ENCODE measurements at regions not wholly inside any gene's neighbourhood (a gene's known extent, or its start where the extent isn't known, plus 50 kb on each side); places are given as distances from the start of the nearest gene placed in this dataset.

DNA sequence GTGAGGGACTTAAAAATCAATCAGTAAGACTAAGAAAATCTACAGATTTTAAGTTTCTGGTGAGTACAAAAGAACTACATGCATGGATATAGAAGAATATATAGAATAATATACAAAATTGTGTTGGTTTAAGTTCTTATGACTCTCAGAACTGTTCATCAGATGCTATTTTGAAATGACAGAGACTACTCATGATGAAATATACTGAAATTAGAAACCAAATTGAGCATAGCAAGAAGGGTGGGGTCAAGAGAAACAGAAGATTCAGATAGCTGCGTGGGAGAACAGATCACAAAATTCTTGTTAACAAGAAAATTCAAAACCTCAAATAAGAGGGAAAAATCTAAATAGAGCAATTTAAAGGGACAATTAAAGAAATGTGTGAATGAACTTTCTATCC, 2125.3 kb upstream of the RAG2 start:
- no peak for DNase-seq (ENCODE audit: low spot score)
- in situ Hi-C loops (cut with MboI; ENCODE audit: low sequenced_read_pairs, unreplicated experiment), result no loop called here
- TF ChIP-seq, protein P1, sequence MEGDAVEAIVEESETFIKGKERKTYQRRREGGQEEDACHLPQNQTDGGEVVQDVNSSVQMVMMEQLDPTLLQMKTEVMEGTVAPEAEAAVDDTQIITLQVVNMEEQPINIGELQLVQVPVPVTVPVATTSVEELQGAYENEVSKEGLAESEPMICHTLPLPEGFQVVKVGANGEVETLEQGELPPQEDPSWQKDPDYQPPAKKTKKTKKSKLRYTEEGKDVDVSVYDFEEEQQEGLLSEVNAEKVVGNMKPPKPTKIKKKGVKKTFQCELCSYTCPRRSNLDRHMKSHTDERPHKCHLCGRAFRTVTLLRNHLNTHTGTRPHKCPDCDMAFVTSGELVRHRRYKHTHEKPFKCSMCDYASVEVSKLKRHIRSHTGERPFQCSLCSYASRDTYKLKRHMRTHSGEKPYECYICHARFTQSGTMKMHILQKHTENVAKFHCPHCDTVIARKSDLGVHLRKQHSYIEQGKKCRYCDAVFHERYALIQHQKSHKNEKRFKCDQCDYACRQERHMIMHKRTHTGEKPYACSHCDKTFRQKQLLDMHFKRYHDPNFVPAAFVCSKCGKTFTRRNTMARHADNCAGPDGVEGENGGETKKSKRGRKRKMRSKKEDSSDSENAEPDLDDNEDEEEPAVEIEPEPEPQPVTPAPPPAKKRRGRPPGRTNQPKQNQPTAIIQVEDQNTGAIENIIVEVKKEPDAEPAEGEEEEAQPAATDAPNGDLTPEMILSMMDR (IDR thresholded peaks at IDR 0.05; ENCODE audit: borderline replicate concordance, control extremely low read depth, extremely low read depth, insufficient read depth, missing control alignments), result no peak

DNA sequence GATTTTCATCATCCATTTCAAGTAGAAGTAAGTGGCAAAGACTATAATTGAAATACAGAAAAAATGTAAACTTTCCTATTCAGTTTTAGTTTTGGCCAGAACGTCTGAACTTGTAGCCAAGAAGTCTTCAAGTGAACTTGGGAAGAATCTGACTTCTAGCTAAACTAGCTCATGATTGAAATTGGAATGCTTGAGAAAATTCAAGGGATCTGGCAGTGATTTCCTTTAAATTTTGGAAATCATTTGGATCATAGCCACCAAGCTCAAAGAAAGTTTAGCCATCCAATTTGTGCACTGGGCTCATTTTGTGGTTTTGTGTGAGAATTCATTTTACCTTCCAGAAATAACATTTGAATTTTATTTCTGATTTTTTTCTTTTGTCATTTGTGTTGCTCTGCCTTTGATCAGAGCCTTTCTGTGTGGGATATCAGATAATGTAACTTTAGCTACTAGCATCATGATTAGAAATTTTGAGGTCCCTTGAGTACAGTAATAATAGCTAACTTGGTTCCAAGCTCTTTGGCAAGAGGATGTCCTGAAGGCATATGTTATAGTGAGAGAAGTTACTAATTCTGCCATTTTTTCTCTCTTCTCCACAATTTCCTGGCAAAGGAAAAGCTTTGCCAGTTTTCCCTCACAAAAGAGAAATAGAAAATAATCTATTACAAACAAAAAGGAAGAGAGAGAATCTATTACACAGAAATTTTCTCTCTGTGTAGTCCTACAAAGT, 2123.7 kb upstream of the RAG2 start:
- TF ChIP-seq, protein P1 (IDR thresholded peaks at IDR 0.05; ENCODE audit: borderline replicate concordance, control extremely low read depth, extremely low read depth, insufficient read depth, missing control alignments), result no peak
- in situ Hi-C loops (cut with MboI; ENCODE audit: low sequenced_read_pairs, unreplicated experiment), result no loop called here
- DNase-seq (ENCODE audit: low spot score), result no peak

DNA sequence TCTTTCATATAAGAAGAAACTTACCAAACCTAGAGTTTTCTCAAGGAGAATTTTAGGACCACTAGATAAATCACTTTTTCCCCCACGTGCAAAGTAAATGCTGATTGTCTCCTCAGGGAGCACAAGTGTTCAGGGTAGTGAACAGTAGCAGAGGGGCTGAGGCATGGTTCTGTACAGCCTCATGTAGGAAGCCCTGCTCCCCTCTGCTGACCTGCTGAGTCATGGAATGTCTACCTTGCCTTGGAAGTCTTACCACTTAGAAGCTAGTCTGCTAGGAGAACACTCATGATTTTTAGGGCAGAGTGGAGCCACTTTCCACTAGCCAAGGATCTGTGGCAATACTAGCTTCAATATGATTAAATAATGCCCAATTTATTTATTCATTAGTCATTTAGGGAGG, 2120.6 kb upstream of the RAG2 start:
- TF ChIP-seq, protein P1 (IDR thresholded peaks at IDR 0.05; ENCODE audit: borderline replicate concordance, control extremely low read depth, extremely low read depth, insufficient read depth, missing control alignments), result no peak
- in situ Hi-C loops (cut with MboI; ENCODE audit: low sequenced_read_pairs, unreplicated experiment), result no loop called here
- DNase-seq (ENCODE audit: low spot score), result no peak

DNA sequence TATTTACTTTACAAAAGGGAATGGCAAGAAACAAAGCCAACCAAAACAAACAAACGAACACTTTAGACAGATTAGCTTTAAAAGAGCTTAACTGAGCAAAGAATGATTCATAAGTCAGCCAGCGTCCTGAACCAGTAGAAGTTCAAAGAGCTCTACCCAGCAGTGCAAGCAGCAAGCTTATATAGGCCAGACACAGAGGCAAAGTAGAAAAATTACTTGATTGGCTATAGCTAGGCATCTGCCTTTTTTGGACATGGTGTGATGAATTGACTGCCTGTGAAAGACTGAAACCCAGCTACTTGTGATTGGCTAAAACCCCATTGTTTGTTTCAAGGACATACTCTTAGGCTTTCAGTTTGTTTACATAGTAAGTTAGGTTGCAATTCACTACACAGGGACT, 2120.0 kb upstream of the RAG2 start:
- no peak for DNase-seq (ENCODE audit: low spot score)

DNA sequence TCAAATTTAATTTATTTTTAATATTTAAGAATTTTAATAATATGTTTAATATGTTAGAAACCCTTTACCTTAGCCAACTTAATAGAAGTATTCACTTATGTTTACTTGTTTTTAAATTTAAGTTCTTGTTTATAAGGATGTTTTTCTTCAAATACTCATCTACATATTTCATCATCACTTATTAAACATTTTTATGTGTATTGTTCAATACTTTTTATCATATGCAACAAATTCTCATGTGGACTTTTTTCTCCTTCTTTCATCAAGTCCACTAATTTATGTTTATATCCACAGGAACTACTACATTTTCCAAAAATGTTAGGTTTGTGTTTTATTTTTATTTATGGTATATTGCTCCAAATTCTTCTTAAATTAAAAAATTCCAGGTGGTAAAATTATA, 2113.1 kb upstream of the RAG2 start:
- no peak for DNase-seq (ENCODE audit: low spot score)
- in situ Hi-C loops (cut with MboI; ENCODE audit: low sequenced_read_pairs, unreplicated experiment), result no loop called here
- TF ChIP-seq, protein P1 (IDR thresholded peaks at IDR 0.05; ENCODE audit: borderline replicate concordance, control extremely low read depth, extremely low read depth, insufficient read depth, missing control alignments), result no peak

More for the DNA sequence above, 2120.0 kb upstream of the RAG2 start:
- TF ChIP-seq, protein P1 (IDR thresholded peaks at IDR 0.05; ENCODE audit: borderline replicate concordance, control extremely low read depth, extremely low read depth, insufficient read depth, missing control alignments), result no peak
- in situ Hi-C loops (cut with MboI; ENCODE audit: low sequenced_read_pairs, unreplicated experiment), result no loop called here

DNA sequence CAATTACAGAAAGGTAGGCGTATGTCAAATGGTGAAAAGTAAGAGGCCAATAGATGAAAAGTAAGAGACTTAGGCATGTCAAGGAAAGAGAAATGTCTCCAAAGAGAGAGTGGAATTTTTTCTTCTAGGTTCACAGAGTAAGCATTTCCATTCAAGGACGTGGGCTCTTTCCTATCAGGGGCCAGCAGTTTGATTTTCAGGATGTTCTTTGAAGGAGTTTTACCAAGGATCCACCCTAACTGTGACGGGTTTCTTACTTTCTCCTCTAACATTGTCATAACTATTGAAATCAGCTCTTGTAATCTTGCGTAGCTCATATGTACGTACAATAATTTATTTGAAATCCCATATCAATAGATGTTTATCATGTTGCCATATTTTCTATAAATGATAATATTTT, 2112.2 kb upstream of the RAG2 start:
- in situ Hi-C loops (cut with MboI; ENCODE audit: low sequenced_read_pairs, unreplicated experiment), result no loop called here
- TF ChIP-seq, protein P1 (IDR thresholded peaks at IDR 0.05; ENCODE audit: borderline replicate concordance, control extremely low read depth, extremely low read depth, insufficient read depth, missing control alignments), result no peak
- no peak for DNase-seq (ENCODE audit: low spot score)

Data from GM13976 (cell line).